IMR-90 (cell line): ENCODE measurements at regions not wholly inside any gene's neighbourhood (a gene's known extent, or its start where the extent isn't known, plus 50 kb on each side); places are given as distances from the start of the nearest gene placed in this dataset.
A peak's percentile ranks its signal among the peaks of the same experiment; 100 is the strongest.

ENCODE experiments used
- ATAC-seq: fragments of 200-7000 bp; cut with Tn5 transposase; 2 replicates; pipeline ENCODE4 v1.9.1; 2020; ENCODE audit warnings: low read depth, mild to moderate bottlenecking, moderate library complexity
- BruUV-seq: library from RNA; stranded (reverse); fragments of 400-500 nt; replicated peaks from 2 replicates; lab custom pipeline; 2021; lab: Mats Ljungman, UMichigan
- CTCF ChIA-PET: fragments of 300-600 bp; formaldehyde crosslinking; extraction: SDS; loops from one replicate; lab custom pipeline; 2021; ENCODE audit warnings: antibody characterized with exemption; lab: Yijun Ruan, JAX
- POLR2A ChIA-PET: fragments of 300-600 bp; sonication (Branson Sonifier 250); formaldehyde crosslinking; loops from one replicate; lab custom pipeline; 2022; ENCODE audit warnings: antibody characterized with exemption; ENCODE audit not compliant: unreplicated experiment; lab: Charles Lee
- DNase-seq: peaks from one replicate; pipeline ENCODE4 v3.0.0; 2013
- H2AFZ ChIP-seq: replicated peaks from 2 replicates; pipeline ENCODE3; 2013; ENCODE audit warnings: low read length, mild to moderate bottlenecking; ENCODE audit not compliant: poor library complexity
- H2AK5ac ChIP-seq: 2 replicates; pipeline ENCODE4 v1.6.1; 2013; ENCODE audit warnings: low read depth, low read length, inconsistent platforms
- H2AK9ac ChIP-seq: replicated peaks from 2 replicates; pipeline ENCODE3; 2013; ENCODE audit warnings: mild to moderate bottlenecking, low read depth, low read length, moderate library complexity; ENCODE audit not compliant: poor library complexity
- H2BK120ac ChIP-seq: 2 replicates; pipeline ENCODE4 v1.6.1; 2013; ENCODE audit warnings: low read depth, low read length, inconsistent platforms
- H2BK15ac ChIP-seq: 3 replicates; pipeline ENCODE4 v1.6.1; 2013; ENCODE audit warnings: low read depth, low read length, inconsistent platforms
- H2BK20ac ChIP-seq: 2 replicates; pipeline ENCODE4 v1.6.1; 2013; ENCODE audit warnings: low read depth, mild to moderate bottlenecking, inconsistent platforms, low read length, moderate library complexity
- H2BK5ac ChIP-seq: 2 replicates; pipeline ENCODE4 v1.6.1; 2013; ENCODE audit warnings: mild to moderate bottlenecking, low read depth, low read length, inconsistent platforms; ENCODE audit not compliant: poor library complexity, severe bottlenecking
- H3K14ac ChIP-seq: replicated peaks from 2 replicates; pipeline ENCODE4 v1.6.1; 2013; ENCODE audit warnings: low read depth, low read length, inconsistent platforms
- H3K18ac ChIP-seq: 2 replicates; pipeline ENCODE4 v1.6.1; 2013; ENCODE audit warnings: low read depth, low read length, control low read depth
- H3K23ac ChIP-seq: 2 replicates; pipeline ENCODE4 v1.6.1; 2013; ENCODE audit warnings: low read depth, low read length, inconsistent platforms
- H3K27ac ChIP-seq: 2 replicates; pipeline ENCODE4 v1.5.1; 2013; ENCODE audit warnings: mild to moderate bottlenecking, control low read depth, low read length; ENCODE audit not compliant: insufficient read depth
- H3K27me3 ChIP-seq: 2 replicates; pipeline ENCODE4 v1.6.1; 2013; ENCODE audit warnings: low read length; ENCODE audit not compliant: control insufficient read depth, insufficient read depth
- H3K36me3 ChIP-seq: 2 replicates; pipeline ENCODE4 v1.6.1; 2013; ENCODE audit warnings: low read length, mixed read lengths; ENCODE audit not compliant: control insufficient read depth, insufficient read depth
- H3K4ac ChIP-seq: 2 replicates; pipeline ENCODE4 v1.6.1; 2013; ENCODE audit warnings: low read depth, low read length, inconsistent platforms
- H3K4me1 ChIP-seq: 2 replicates; pipeline ENCODE4 v1.6.1; 2013; ENCODE audit warnings: low read length, mixed read lengths; ENCODE audit not compliant: control insufficient read depth, insufficient read depth
- H3K4me2 ChIP-seq: 2 replicates; pipeline ENCODE4 v1.6.1; 2013; ENCODE audit warnings: low read depth, mild to moderate bottlenecking, control low read depth, low read length, moderate library complexity
- H3K4me3 ChIP-seq: 2 replicates; pipeline ENCODE4 v1.5.1; 2013; ENCODE audit warnings: low read depth, mild to moderate bottlenecking, control low read depth, low read length, moderate library complexity; ENCODE audit not compliant: insufficient read depth
- H3K56ac ChIP-seq: 2 replicates; pipeline ENCODE4 v1.6.1; 2013; ENCODE audit warnings: low read length, inconsistent platforms; ENCODE audit not compliant: insufficient read depth; ENCODE audit errors: extremely low read depth
- H3K79me1 ChIP-seq, 2 experiments: 2 replicates each; pipeline ENCODE4 v1.6.1; 2013; ENCODE audit warnings: low read length in 2 of 2, inconsistent platforms in 1 of 2, low read depth in 1 of 2
- H3K9ac ChIP-seq: 2 replicates; pipeline ENCODE4 v1.6.1; 2013; ENCODE audit warnings: low read depth, low read length, control low read depth
- H3K9me1 ChIP-seq: 2 replicates; pipeline ENCODE4 v1.6.1; 2013; ENCODE audit warnings: low read length, inconsistent platforms; ENCODE audit not compliant: insufficient read depth
- H3K9me3 ChIP-seq: 2 replicates; pipeline ENCODE4 v1.6.1; 2013; ENCODE audit warnings: low read length; ENCODE audit not compliant: control insufficient read depth, insufficient read depth
- H4K20me1 ChIP-seq: 2 replicates; pipeline ENCODE4 v1.6.1; 2013; ENCODE audit warnings: low read length, inconsistent platforms; ENCODE audit not compliant: insufficient read depth
- H4K5ac ChIP-seq: 2 replicates; pipeline ENCODE4 v1.6.1; 2013; ENCODE audit warnings: mild to moderate bottlenecking, low read depth, low read length, control low read depth
- H4K8ac ChIP-seq, 2 experiments: 2 replicates each; pipeline ENCODE4 v1.6.1; 2013; ENCODE audit warnings: low read depth in 2 of 2, low read length in 2 of 2, control low read depth in 1 of 2, inconsistent platforms in 1 of 2
- H4K91ac ChIP-seq: 2 replicates; pipeline ENCODE4 v1.6.1; 2013; ENCODE audit warnings: low read depth, low read length, inconsistent platforms; ENCODE audit not compliant: insufficient read depth
- BHLHE40 ChIP-seq: fragments of 150-350 bp; IDR thresholded peaks from 2 replicates; pipeline ENCODE4 v1.6.1; 2016; ENCODE audit warnings: mild to moderate bottlenecking, low read depth, low read length
- CEBPB ChIP-seq: IDR thresholded peaks from 2 replicates; pipeline ENCODE4 v1.6.1; 2012; ENCODE audit warnings: low read depth, low read length, improper control_type of control experiment
- CHD1 ChIP-seq: IDR thresholded peaks from 2 replicates; pipeline ENCODE4 v1.6.1; 2012; ENCODE audit warnings: low read depth, low read length, improper control_type of control experiment
- FOS ChIP-seq: fragments of 150-350 bp; IDR thresholded peaks from 2 replicates; pipeline ENCODE4 v1.6.1; 2016; ENCODE audit warnings: low read depth, low read length
- MAFK ChIP-seq: IDR thresholded peaks from 2 replicates; pipeline ENCODE4 v1.6.1; 2012; ENCODE audit warnings: low read depth, low read length, improper control_type of control experiment
- MAZ ChIP-seq: IDR thresholded peaks from 2 replicates; pipeline ENCODE4 v1.6.1; 2012; ENCODE audit warnings: low read depth, mild to moderate bottlenecking, low read length, improper control_type of control experiment, moderate library complexity, borderline replicate concordance
- MXI1 ChIP-seq: IDR thresholded peaks from 2 replicates; pipeline ENCODE4 v1.6.1; 2012; ENCODE audit warnings: low read depth, mild to moderate bottlenecking, low read length, moderate library complexity, borderline replicate concordance
- NFE2L2 ChIP-seq: fragments of 150-350 bp; IDR thresholded peaks from 2 replicates; pipeline ENCODE4 v1.6.1; 2016; ENCODE audit warnings: low read depth, mild to moderate bottlenecking, low read length
- POLR2A ChIP-seq: IDR thresholded peaks from 2 replicates; pipeline ENCODE4 v1.6.1; 2012; ENCODE audit warnings: mild to moderate bottlenecking, low read depth, low read length
- RAD21 ChIP-seq: IDR thresholded peaks from 2 replicates; pipeline ENCODE4 v1.6.1; 2012; ENCODE audit warnings: low read length, improper control_type of control experiment
- RCOR1 ChIP-seq: IDR thresholded peaks from 2 replicates; pipeline ENCODE4 v1.6.1; 2012; ENCODE audit warnings: mild to moderate bottlenecking, low read length, improper control_type of control experiment; ENCODE audit not compliant: insufficient replicate concordance
- RFX5 ChIP-seq: IDR thresholded peaks from 2 replicates; pipeline ENCODE4 v1.8.0; 2012; ENCODE audit warnings: low read depth, mild to moderate bottlenecking, low read length, moderate library complexity
- WGBS, 2 experiments: methylation state at CpG; one replicate each; pipeline versions ENCODE4 v1.1.5 to v1.1.7; 2013; ENCODE audit warnings: missing lambda C conversion rate in 2 of 2; ENCODE audit not compliant: insufficient read length in 1 of 2; ENCODE audit errors: extremely low coverage in 2 of 2; 5-methylcytosine and 5-hydroxymethylcytosine counted together
- dilution Hi-C: fragments of 300-500 bp; cut with HindIII; formaldehyde crosslinking; loops from one replicate; pipeline ENCODE4 v1.14.3; 2018; ENCODE audit warnings: low sequenced_read_pairs; ENCODE audit not compliant: unreplicated experiment
- in situ Hi-C: fragments of 300-500 bp; cut with MboI; formaldehyde crosslinking; loops from 3 replicates; pipeline ENCODE4 v1.14.3; 2019; ENCODE audit warnings: low sequenced_read_pairs, inconsistent platforms, mixed read lengths
- intact Hi-C: fragments of 100-400 bp; cut with micrococcal nuclease; formaldehyde crosslinking; loops from 2 replicates; pipeline ENCODE4 v1.10.0; 2022
- TF ChIP-seq, protein P1 (sequence below): conservative IDR thresholded peaks from 2 replicates; pipeline ENCODE4 v1.5.1; 2012; ENCODE audit warnings: mild to moderate bottlenecking, low read depth, low read length, improper control_type of control experiment
- TF ChIP-seq, protein P2 (sequence below): fragments of 150-350 bp; IDR thresholded peaks from 2 replicates; pipeline ENCODE4 v1.6.1; 2017; ENCODE audit warnings: mild to moderate bottlenecking, antibody characterized with exemption, low read length, low read depth
- TF ChIP-seq, protein P3 (sequence below): fragments of 150-350 bp; IDR thresholded peaks from 2 replicates; pipeline ENCODE4 v1.6.1; 2016; ENCODE audit warnings: low read depth, mild to moderate bottlenecking, low read length, moderate library complexity, borderline replicate concordance

DNA sequence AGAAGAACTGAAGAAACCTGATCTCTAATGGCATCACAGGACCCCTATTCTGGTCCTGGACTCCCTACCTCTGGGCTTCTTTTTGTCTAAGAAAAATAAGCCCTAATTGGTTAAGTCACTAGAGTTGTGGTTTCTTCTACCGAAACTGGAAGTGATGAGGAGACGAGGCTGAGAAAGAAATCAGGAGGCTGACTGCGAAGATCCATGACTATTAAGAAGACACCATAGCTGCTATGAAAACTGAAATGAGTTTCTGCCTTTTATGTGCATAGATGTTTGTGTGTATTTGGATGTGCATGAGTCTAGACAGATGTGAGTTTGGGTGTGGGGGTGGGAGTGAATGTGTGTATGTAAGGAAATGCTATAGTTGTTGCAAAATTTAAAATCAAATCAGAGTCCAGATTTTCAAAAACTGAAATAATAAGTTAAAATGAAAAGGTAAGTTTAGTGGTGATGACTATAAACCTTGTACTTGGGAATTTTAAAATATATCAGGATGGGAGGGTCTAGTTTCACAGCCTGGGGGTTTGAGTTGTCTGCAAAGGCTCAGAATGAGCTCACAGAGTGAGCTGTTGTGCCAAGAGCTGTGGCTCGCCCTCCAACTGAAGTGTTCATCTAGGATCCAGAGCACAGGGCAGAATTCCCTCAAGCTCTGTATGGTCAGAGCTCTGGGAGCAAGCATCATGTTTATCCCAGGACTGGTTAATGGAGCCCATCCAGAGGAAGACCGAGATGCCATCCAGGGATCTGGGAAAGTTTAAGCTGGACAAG is 94.9 kb downstream of the VCPKMT start:
- ChIA-PET CTCF (no interaction called here), POLR2A (no interaction called here)
- Histone ChIP-seq H2BK5ac (no peak overlapping the region), H2BK15ac (peak overlapping the region; percentile 14; the same call in 2 of the 3 replicates), H4K8ac (no peak overlapping the region), H3K27me3 (no peaks in the 10 kb centered on the region), H3K4me3 (no peak overlapping the region), H4K91ac (no peak overlapping the region), H4K5ac (no peak overlapping the region), H2AK9ac (no peak overlapping the region), H3K18ac (no peak overlapping the region), H3K79me1 (no peaks in the 10 kb centered on the region; a peak in 1 of 4 replicates), H3K4ac (no peak overlapping the region), H2BK120ac (0 out of 2 replicates have a peak overlapping the region, but pooled peaks have one; percentile 18), H3K27ac (no peak overlapping the region), H4K20me1 (peaks cover 4% of the 10 kb centered on the region; the same call in 1 of the 2 replicates), H2AFZ (no peak overlapping the region), H3K36me3 (no peaks in the 10 kb centered on the region), H3K4me1 (peaks cover 18% of the 10 kb centered on the region), H3K56ac (no peak overlapping the region), H3K9ac (no peak overlapping the region), H3K23ac (no peak overlapping the region), H2BK20ac (peak overlapping the region; percentile 16; the same call in 1 of the 2 replicates), H2AK5ac (peak overlapping the region; percentile 56; the same call in 1 of the 2 replicates), H3K14ac (no peak overlapping the region), H3K9me3 (peaks cover 9% of the 10 kb centered on the region), H3K4me2 (no peak overlapping the region), H3K9me1 (no peaks in the 10 kb centered on the region)
- BruUV-seq, result no TSS peak
- dilution Hi-C loops, result no loop called here
- no peak for ATAC-seq
- intact Hi-C loops, result no loop called here
- no peak for DNase-seq
- in situ Hi-C loops, result no loop called here
- 100% methylated on average over 3 of the region's 5 CpGs; no CpG with 5 or more reads in 1 of the 2 experiments for WGBS, 2 experiments
- TF ChIP-seq, protein P1, sequence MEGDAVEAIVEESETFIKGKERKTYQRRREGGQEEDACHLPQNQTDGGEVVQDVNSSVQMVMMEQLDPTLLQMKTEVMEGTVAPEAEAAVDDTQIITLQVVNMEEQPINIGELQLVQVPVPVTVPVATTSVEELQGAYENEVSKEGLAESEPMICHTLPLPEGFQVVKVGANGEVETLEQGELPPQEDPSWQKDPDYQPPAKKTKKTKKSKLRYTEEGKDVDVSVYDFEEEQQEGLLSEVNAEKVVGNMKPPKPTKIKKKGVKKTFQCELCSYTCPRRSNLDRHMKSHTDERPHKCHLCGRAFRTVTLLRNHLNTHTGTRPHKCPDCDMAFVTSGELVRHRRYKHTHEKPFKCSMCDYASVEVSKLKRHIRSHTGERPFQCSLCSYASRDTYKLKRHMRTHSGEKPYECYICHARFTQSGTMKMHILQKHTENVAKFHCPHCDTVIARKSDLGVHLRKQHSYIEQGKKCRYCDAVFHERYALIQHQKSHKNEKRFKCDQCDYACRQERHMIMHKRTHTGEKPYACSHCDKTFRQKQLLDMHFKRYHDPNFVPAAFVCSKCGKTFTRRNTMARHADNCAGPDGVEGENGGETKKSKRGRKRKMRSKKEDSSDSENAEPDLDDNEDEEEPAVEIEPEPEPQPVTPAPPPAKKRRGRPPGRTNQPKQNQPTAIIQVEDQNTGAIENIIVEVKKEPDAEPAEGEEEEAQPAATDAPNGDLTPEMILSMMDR, result no peak
- no peak for TF ChIP-seq BHLHE40
- TF ChIP-seq, protein P2, sequence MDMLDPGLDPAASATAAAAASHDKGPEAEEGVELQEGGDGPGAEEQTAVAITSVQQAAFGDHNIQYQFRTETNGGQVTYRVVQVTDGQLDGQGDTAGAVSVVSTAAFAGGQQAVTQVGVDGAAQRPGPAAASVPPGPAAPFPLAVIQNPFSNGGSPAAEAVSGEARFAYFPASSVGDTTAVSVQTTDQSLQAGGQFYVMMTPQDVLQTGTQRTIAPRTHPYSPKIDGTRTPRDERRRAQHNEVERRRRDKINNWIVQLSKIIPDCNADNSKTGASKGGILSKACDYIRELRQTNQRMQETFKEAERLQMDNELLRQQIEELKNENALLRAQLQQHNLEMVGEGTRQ, result no peak
- TF ChIP-seq, protein P3, sequence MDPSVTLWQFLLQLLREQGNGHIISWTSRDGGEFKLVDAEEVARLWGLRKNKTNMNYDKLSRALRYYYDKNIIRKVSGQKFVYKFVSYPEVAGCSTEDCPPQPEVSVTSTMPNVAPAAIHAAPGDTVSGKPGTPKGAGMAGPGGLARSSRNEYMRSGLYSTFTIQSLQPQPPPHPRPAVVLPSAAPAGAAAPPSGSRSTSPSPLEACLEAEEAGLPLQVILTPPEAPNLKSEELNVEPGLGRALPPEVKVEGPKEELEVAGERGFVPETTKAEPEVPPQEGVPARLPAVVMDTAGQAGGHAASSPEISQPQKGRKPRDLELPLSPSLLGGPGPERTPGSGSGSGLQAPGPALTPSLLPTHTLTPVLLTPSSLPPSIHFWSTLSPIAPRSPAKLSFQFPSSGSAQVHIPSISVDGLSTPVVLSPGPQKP, result no peak
- TF ChIP-seq NFE2L2, result no peak
- no peak for TF ChIP-seq MXI1
- no peak for TF ChIP-seq POLR2A
- no peak for TF ChIP-seq CEBPB
- TF ChIP-seq RAD21, result no peak
- TF ChIP-seq MAFK, result no peak
- TF ChIP-seq FOS, result no peak
- TF ChIP-seq CHD1, result no peak
- TF ChIP-seq RCOR1, result no peak
- TF ChIP-seq RFX5, result no peak
- no peak for TF ChIP-seq MAZ
